Heart left ventricle (tissue), 13 donors: ENCODE measurements at regions not wholly inside any gene's neighbourhood (a gene's known extent, or its start where the extent isn't known, plus 50 kb on each side); places are given as distances from the start of the nearest gene placed in this dataset.
"Not testable (repeated sequence)": the region's sequence is repeated elsewhere in the genome, so short reads cannot be mapped to it uniquely, and the experiment has no call there.

Experiments
- POLR2A ChIP-seq, 2 donors: fragments of 450-650 bp; IDR thresholded peaks; one replicate each; pipeline ENCODE4 v1.6.1; 2017; ENCODE audit warnings: antibody characterized with exemption in 2 of 2, mild to moderate bottlenecking in 2 of 2, moderate library complexity in 2 of 2
- TF ChIP-seq, protein P1 (sequence below), 12 donors: fragments of 200-600 bp; sonication (generic) in 4 of 12; IDR thresholded peaks; one replicate each; pipeline versions ENCODE4 v1.5.0 to v1.8.0; 2018 to 2022; ENCODE audit warnings: antibody characterized with exemption in 12 of 12, mild to moderate bottlenecking in 5 of 12
- donor health status: ischemic (EF 13 %, LVEDD 7.1; RV severe dilation, severe dysfunction).
- donor health status: DM: no; HTN: yes; CAD: no.
- donor health status: DM: no; HTN: no; CAD: no.
- donor health status: ischemic (EF 25% LVEDD 6.9; RV normal size, moderate dysfunction).
- donor health status: ischemic (EF 25% LVEDD 5.7; RV mildly dilated, moderate dysfunction).
- donor health status: ischemic (EF 35%, LVEDD 5.7; RV mildly dilated, moderate dysfunction).
- donor health status: nonischemic (EF 11% LVEDD 7.7; RV severe dilation, severe dysfunction).
- donor health status: DM: yes; HTN: yes; CAD: no.
- donor health status: PGD.
- donor health status: ischemic (EF 29% LVEDD 5.4; RV normal size, mild dysfunction).
- donor health status: nonischemic (EF 23%, LVEDD 6.1; RV moderate dilation, normal function).

- TF ChIP-seq, protein P1, sequence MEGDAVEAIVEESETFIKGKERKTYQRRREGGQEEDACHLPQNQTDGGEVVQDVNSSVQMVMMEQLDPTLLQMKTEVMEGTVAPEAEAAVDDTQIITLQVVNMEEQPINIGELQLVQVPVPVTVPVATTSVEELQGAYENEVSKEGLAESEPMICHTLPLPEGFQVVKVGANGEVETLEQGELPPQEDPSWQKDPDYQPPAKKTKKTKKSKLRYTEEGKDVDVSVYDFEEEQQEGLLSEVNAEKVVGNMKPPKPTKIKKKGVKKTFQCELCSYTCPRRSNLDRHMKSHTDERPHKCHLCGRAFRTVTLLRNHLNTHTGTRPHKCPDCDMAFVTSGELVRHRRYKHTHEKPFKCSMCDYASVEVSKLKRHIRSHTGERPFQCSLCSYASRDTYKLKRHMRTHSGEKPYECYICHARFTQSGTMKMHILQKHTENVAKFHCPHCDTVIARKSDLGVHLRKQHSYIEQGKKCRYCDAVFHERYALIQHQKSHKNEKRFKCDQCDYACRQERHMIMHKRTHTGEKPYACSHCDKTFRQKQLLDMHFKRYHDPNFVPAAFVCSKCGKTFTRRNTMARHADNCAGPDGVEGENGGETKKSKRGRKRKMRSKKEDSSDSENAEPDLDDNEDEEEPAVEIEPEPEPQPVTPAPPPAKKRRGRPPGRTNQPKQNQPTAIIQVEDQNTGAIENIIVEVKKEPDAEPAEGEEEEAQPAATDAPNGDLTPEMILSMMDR (IDR thresholded peaks at IDR 0.05) = not testable (repeated sequence)
- TF ChIP-seq POLR2A (IDR thresholded peaks at IDR 0.05) = not testable (repeated sequence)
These were observed 2276.4 kb upstream of the TPTE start for GRCh38 chr21:8244723-8245641.
